H1 (cell line): ENCODE measurements at regions not wholly inside any gene's neighbourhood (a gene's known extent, or its start where the extent isn't known, plus 50 kb on each side); places are given as distances from the start of the nearest gene placed in this dataset.

Experiments
- CHD7 ChIP-seq: fragments of 300-600 bp; sonication (generic); IDR thresholded peaks from 2 replicates; pipeline ENCODE4 v1.7.1; 2012; ENCODE audit warnings: low read length, moderate library complexity, mild to moderate bottlenecking, inconsistent platforms; ENCODE audit not compliant: insufficient replicate concordance
- RAD21 ChIP-seq, 2 experiments: IDR thresholded peaks in 1 of 2; conservative IDR thresholded peaks in 1 of 2; 2 replicates each; pipeline ENCODE4 v1.6.1; 2011; ENCODE audit warnings: low read depth in 2 of 2, low read length in 2 of 2, improper control_type of control experiment in 1 of 2, inconsistent platforms in 1 of 2, mild to moderate bottlenecking in 1 of 2, moderate library complexity in 1 of 2

- TF ChIP-seq CHD7 (no peak), RAD21 (IDR thresholded peaks at IDR 0.05 in 1 of 2, conservative IDR thresholded peaks at IDR 0.05 in 1 of 2; ENCODE audit: low read depth in 2 of 2, low read length in 2 of 2) (no peak)
Observed at GRCh38 chr13:38093425-38093824, 223.9 kb upstream of the TRPC4 start (continued).
